Caco-2 (cell line): ENCODE measurements at regions not wholly inside any gene's neighbourhood (a gene's known extent, or its start where the extent isn't known, plus 50 kb on each side); places are given as distances from the start of the nearest gene placed in this dataset.

Experiments
- BruUV-seq: library from RNA; stranded (reverse); fragments of 400-500 nt; replicated peaks from 2 replicates; lab custom pipeline; 2021; lab: Mats Ljungman, UMichigan
- CTCF ChIA-PET: fragments of 300-600 bp; sonication (Branson Sonifier 250); formaldehyde crosslinking; loops from one replicate; lab custom pipeline; 2022; ENCODE audit warnings: antibody characterized with exemption; lab: Charles Lee
- POLR2A ChIA-PET: fragments of 300-600 bp; sonication (Branson Sonifier 250); formaldehyde crosslinking; loops from one replicate; lab custom pipeline; 2022; ENCODE audit warnings: antibody characterized with exemption; lab: Charles Lee
- DNase-seq, 2 experiments: peaks; one replicate each; pipeline versions ENCODE4 v3.0.0 to v3.0.0-alpha.2; 2020 to 2022
- H3K27me3 ChIP-seq: replicated peaks from 2 replicates; pipeline ENCODE4 v1.6.0; 2011; ENCODE audit warnings: low read length; ENCODE audit not compliant: control insufficient read depth, insufficient read depth
- H3K36me3 ChIP-seq: 2 replicates; pipeline ENCODE4 v1.5.1; 2011; ENCODE audit warnings: low read length; ENCODE audit not compliant: control insufficient read depth, insufficient read depth
- H3K4me1 ChIP-seq: fragments of 250-450 bp; sonication (Bioruptor Pico); 2 replicates; pipeline ENCODE4 v1.5.1; 2020; ENCODE audit warnings: mild to moderate bottlenecking
- H3K4me3 ChIP-seq: 2 replicates; pipeline ENCODE4 v1.5.1; 2011; ENCODE audit warnings: low read depth, mild to moderate bottlenecking, control low read depth, low read length
- H3K9me3 ChIP-seq: fragments of 250-450 bp; sonication (Bioruptor Pico); 2 replicates; pipeline ENCODE4 v1.5.1; 2020; ENCODE audit warnings: mild to moderate bottlenecking, moderate library complexity
- H3K27ac Mint-ChIP-seq: one replicate; pipeline ENCODE4 v1.8.0; 2022; ENCODE audit warnings: mixed read lengths; ENCODE audit not compliant: unreplicated experiment
- H3K27me3 Mint-ChIP-seq: one replicate; pipeline ENCODE4 v1.8.0; 2022; ENCODE audit warnings: mixed read lengths; ENCODE audit not compliant: insufficient read depth, unreplicated experiment
- H3K36me3 Mint-ChIP-seq: one replicate; pipeline ENCODE4 v1.8.0; 2022; ENCODE audit warnings: mild to moderate bottlenecking, mixed read lengths; ENCODE audit not compliant: insufficient read depth, unreplicated experiment
- H3K4me1 Mint-ChIP-seq: one replicate; pipeline ENCODE4 v1.8.0; 2022; ENCODE audit warnings: low read depth, mixed read lengths; ENCODE audit not compliant: unreplicated experiment
- H3K4me3 Mint-ChIP-seq: one replicate; pipeline ENCODE4 v1.8.0; 2022; ENCODE audit warnings: mild to moderate bottlenecking, moderate library complexity, mixed read lengths; ENCODE audit not compliant: unreplicated experiment
- H3K9me3 Mint-ChIP-seq: one replicate; pipeline ENCODE4 v1.8.0; 2022; ENCODE audit warnings: mixed read lengths; ENCODE audit not compliant: unreplicated experiment
- intact Hi-C: fragments of 100-400 bp; cut with micrococcal nuclease; formaldehyde crosslinking; loops from one replicate; pipeline ENCODE4 v1.10.0; 2022; ENCODE audit not compliant: unreplicated experiment
- TF ChIP-seq, protein P1 (sequence below), 2 experiments: fragments of 200-600 bp in 1 of 2; IDR thresholded peaks; 1 replicate in 1 of 2; 2 replicates in 1 of 2; pipeline versions ENCODE4 v1.5.1 to v1.8.0; 2011 to 2022; ENCODE audit warnings: antibody characterized with exemption in 1 of 2, control low read depth in 1 of 2, inconsistent platforms in 1 of 2, low read depth in 1 of 2, low read length in 1 of 2, mild to moderate bottlenecking in 1 of 2, moderate library complexity in 1 of 2; ENCODE audit not compliant: insufficient read depth in 1 of 2, severe bottlenecking in 1 of 2, unreplicated experiment in 1 of 2

DNA sequence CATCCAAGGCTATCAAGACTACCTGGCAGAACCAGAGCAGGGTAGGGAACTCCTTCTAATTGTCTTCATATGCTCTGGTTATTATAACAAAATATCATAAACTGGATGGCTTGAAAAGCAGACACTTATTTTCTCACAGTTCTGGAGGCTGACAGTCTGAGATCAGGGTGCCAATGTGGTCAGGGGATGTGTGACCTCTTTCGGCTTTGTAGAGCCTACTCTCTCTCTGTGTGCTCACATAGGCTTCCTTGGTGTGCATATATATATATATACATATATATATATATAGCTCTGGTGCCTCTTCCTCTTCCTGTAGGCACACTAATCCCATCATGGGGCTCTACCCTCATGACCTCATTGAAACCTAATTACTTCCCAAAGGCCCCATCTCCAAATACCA lies 101.6 kb downstream of the ARL6IP6 start:
- Mint-ChIP-seq H3K4me3 (no peak overlapping the region), H3K27ac (no peak overlapping the region), H3K36me3 (no peaks in the 10 kb centered on the region), H3K4me1 (no peaks in the 10 kb centered on the region), H3K27me3 (no peaks in the 10 kb centered on the region), H3K9me3 (no peaks in the 10 kb centered on the region)
- Histone ChIP-seq H3K27me3 (no peaks in the 10 kb centered on the region), H3K9me3 (no peaks in the 10 kb centered on the region; the same call in 1 of the 2 replicates), H3K4me1 (no peaks in the 10 kb centered on the region), H3K36me3 (no peaks in the 10 kb centered on the region), H3K4me3 (no peak overlapping the region)
- ChIA-PET POLR2A (no interaction called here), CTCF (no interaction called here)
- intact Hi-C loops = no loop called here
- no TSS peak for BruUV-seq
- TF ChIP-seq, protein P1, sequence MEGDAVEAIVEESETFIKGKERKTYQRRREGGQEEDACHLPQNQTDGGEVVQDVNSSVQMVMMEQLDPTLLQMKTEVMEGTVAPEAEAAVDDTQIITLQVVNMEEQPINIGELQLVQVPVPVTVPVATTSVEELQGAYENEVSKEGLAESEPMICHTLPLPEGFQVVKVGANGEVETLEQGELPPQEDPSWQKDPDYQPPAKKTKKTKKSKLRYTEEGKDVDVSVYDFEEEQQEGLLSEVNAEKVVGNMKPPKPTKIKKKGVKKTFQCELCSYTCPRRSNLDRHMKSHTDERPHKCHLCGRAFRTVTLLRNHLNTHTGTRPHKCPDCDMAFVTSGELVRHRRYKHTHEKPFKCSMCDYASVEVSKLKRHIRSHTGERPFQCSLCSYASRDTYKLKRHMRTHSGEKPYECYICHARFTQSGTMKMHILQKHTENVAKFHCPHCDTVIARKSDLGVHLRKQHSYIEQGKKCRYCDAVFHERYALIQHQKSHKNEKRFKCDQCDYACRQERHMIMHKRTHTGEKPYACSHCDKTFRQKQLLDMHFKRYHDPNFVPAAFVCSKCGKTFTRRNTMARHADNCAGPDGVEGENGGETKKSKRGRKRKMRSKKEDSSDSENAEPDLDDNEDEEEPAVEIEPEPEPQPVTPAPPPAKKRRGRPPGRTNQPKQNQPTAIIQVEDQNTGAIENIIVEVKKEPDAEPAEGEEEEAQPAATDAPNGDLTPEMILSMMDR (IDR thresholded peaks at IDR 0.05; ENCODE audit: insufficient read depth in 1 of 2, low read depth in 1 of 2, low read length in 1 of 2, severe bottlenecking in 1 of 2, unreplicated experiment in 1 of 2) = no peak
- DNase-seq = no peak

- Histone ChIP-seq H3K4me3 (no peak overlapping the region), H3K36me3 (no peaks in the 10 kb centered on the region), H3K9me3 (peaks cover 11% of the 10 kb centered on the region; the same call in 1 of the 2 replicates), H3K27me3 (no peaks in the 10 kb centered on the region), H3K4me1 (no peaks in the 10 kb centered on the region)
- Mint-ChIP-seq H3K36me3 (no peaks in the 10 kb centered on the region), H3K4me1 (no peaks in the 10 kb centered on the region), H3K27me3 (peaks cover 4% of the 10 kb centered on the region), H3K27ac (no peak overlapping the region), H3K4me3 (no peak overlapping the region), H3K9me3 (peaks cover 18% of the 10 kb centered on the region)
- CTCF ChIA-PET = no interaction called here
- TF ChIP-seq, protein P1 (IDR thresholded peaks at IDR 0.05; ENCODE audit: insufficient read depth in 1 of 2, low read depth in 1 of 2, low read length in 1 of 2, severe bottlenecking in 1 of 2, unreplicated experiment in 1 of 2) = no peak
- POLR2A ChIA-PET = no interaction called here
- no TSS peak for BruUV-seq
- no peak for DNase-seq
- intact Hi-C loops = no loop called here
Measured at GRCh38 chr2:152815634-152816257, 97.3 kb downstream of the ARL6IP6 start.

DNA sequence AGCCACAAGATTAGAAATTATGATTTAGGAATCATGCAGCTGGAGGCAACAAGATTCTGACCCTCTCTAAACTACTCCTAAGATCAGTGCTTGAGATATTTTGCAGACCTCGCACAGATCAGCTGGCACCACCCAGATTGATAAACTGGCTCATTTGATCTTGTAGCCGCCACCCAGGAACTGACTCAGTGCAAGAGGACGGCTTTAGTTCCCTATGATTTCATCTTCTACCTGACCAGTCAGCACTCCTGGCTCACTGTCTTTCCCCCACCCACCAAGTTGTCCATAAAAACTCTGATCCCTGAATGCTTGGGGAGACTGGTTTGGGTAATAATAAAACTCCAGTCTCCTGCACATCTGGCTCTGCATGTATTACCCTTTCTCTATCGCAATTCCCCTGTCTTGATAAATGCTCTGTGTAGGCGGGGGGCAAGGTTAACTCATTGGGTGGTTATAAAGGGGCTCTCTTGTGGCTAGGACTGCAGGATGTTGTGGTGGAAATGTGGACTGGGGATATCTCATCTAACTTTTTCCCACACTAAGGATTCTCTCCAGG lies 96.1 kb downstream of the ARL6IP6 start:
- H3K36me3 ChIP-seq = no peaks in the 10 kb centered on the region
- H3K27ac Mint-ChIP-seq = no peak overlapping the region
- DNase-seq = no peak
- peaks cover 4% of the 10 kb centered on the region for H3K27me3 Mint-ChIP-seq
- TF ChIP-seq, protein P1 (IDR thresholded peaks at IDR 0.05; ENCODE audit: insufficient read depth in 1 of 2, low read depth in 1 of 2, low read length in 1 of 2, severe bottlenecking in 1 of 2, unreplicated experiment in 1 of 2) = no peak
- H3K9me3 Mint-ChIP-seq = peaks cover 18% of the 10 kb centered on the region
- H3K4me1 ChIP-seq = no peaks in the 10 kb centered on the region
- peaks cover 11% of the 10 kb centered on the region; the same call in 1 of the 2 replicates for H3K9me3 ChIP-seq
- no peaks in the 10 kb centered on the region for H3K27me3 ChIP-seq
- intact Hi-C loops = no loop called here
- H3K4me3 Mint-ChIP-seq = no peak overlapping the region
- POLR2A ChIA-PET = no interaction called here
- CTCF ChIA-PET = no interaction called here
- no peak overlapping the region for H3K4me3 ChIP-seq
- H3K4me1 Mint-ChIP-seq = no peaks in the 10 kb centered on the region
- no peaks in the 10 kb centered on the region for H3K36me3 Mint-ChIP-seq
- no TSS peak for BruUV-seq
